ACHN (cell line): ENCODE measurements at regions not wholly inside any gene's neighbourhood (a gene's known extent, or its start where the extent isn't known, plus 50 kb on each side); places are given as distances from the start of the nearest gene placed in this dataset.

Experiments used
- DNase-seq: peaks from one replicate; pipeline ENCODE4 v3.0.0-alpha.2; 2015
- in situ Hi-C: cut with HindIII; loops from 2 replicates; pipeline ENCODE4 v1.10.0; 2017; ENCODE audit warnings: low sequenced_read_pairs, low pct_ligation_motif_present, low pct_unique_long_range_greater_than_20kb

- in situ Hi-C loops: no loop called here
- no peak for DNase-seq
These were observed 1698.3 kb downstream of the STIM2 start for GRCh38 chr4:28558895-28559294.

- DNase-seq: no peak
- in situ Hi-C loops: no loop called here
These were observed 1702.3 kb downstream of the STIM2 start for GRCh38 chr4:28562913-28563312.

- in situ Hi-C loops: no loop called here
- no peak for DNase-seq
These were observed 1704.8 kb downstream of the STIM2 start for GRCh38 chr4:28565396-28565795.

- DNase-seq: no peak
- in situ Hi-C loops: no loop called here
These were observed 1740.3 kb downstream of the STIM2 start for GRCh38 chr4:28600958-28601357.

GRCh38 chr4:28621591-28621990 is 1761.0 kb downstream of the STIM2 start:
- in situ Hi-C loops: no loop called here
- no peak for DNase-seq

- in situ Hi-C loops: no loop called here
- DNase-seq: no peak
These were observed 1776.3 kb downstream of the STIM2 start for GRCh38 chr4:28636971-28637370.

GRCh38 chr4:28639747-28640146 is 1779.1 kb downstream of the STIM2 start:
- DNase-seq: no peak
- in situ Hi-C loops: no loop called here

- in situ Hi-C loops: no loop called here
- DNase-seq: no peak
These were observed 1794.0 kb downstream of the STIM2 start for GRCh38 chr4:28654618-28655017.

- DNase-seq: no peak
- in situ Hi-C loops: no loop called here
These were observed 1804.7 kb downstream of the STIM2 start for GRCh38 chr4:28665306-28665705.

- DNase-seq: no peak
- in situ Hi-C loops: no loop called here
These were observed 1814.9 kb downstream of the STIM2 start for GRCh38 chr4:28675582-28675981.

- in situ Hi-C loops: no loop called here
- DNase-seq: no peak
These were observed 1817.2 kb downstream of the STIM2 start for GRCh38 chr4:28677808-28678207.

GRCh38 chr4:28682847-28683246 is 1822.2 kb downstream of the STIM2 start:
- in situ Hi-C loops: no loop called here
- DNase-seq: no peak

- DNase-seq: peak; percentile 61
These were observed 1826.0 kb downstream of the STIM2 start for GRCh38 chr4:28686618-28687017.

GRCh38 chr4:28690890-28691289 is 1830.2 kb downstream of the STIM2 start:
- in situ Hi-C loops: no loop called here
- DNase-seq: no peak

More at GRCh38 chr4:28686618-28687017, 1826.0 kb downstream of the STIM2 start:
- in situ Hi-C loops: no loop called here

GRCh38 chr4:28702571-28702970 is 1841.9 kb downstream of the STIM2 start:
- DNase-seq: no peak
- in situ Hi-C loops: no loop called here

- no peak for DNase-seq
- in situ Hi-C loops: no loop called here
These were observed 1849.2 kb downstream of the STIM2 start for GRCh38 chr4:28709891-28710290.

- DNase-seq: no peak
These were observed 1862.7 kb downstream of the STIM2 start for GRCh38 chr4:28723371-28723770.

GRCh38 chr4:28724239-28724638 is 1863.6 kb downstream of the STIM2 start:
- no peak for DNase-seq
- in situ Hi-C loops: no loop called here

More at GRCh38 chr4:28723371-28723770, 1862.7 kb downstream of the STIM2 start:
- in situ Hi-C loops: no loop called here

- in situ Hi-C loops: no loop called here
- no peak for DNase-seq
These were observed 1869.7 kb downstream of the STIM2 start for GRCh38 chr4:28730304-28730703.

GRCh38 chr4:28744066-28744465 is 1883.4 kb downstream of the STIM2 start:
- in situ Hi-C loops: no loop called here
- no peak for DNase-seq

GRCh38 chr4:28754376-28754775 is 1893.7 kb downstream of the STIM2 start:
- DNase-seq: no peak
- in situ Hi-C loops: no loop called here
